ENCODE measurements at regions not wholly inside any gene's neighbourhood (a gene's known extent, or its start where the extent isn't known, plus 50 kb on each side); places are given as distances from the start of the nearest gene placed in this dataset.

DNA sequence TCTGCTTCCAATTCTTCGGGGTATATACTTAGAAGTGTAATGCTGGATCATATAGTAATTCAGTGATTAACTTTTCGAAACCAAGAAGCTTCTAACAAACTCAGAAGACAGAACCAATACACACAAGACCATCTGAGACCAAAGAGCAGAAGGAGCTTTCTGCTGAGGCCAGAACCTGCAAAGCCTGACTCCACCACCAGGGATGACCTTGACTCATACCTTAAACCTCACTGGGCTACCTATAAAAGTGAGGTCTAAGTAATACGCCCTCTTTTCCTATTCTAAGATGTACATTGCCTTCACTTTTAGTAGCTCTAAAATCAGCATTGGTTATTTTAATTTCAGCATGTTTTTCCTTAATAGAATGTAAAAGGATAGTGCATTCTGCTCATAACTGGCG, 84.8 kb downstream of the FOXF2 start:
- TF ChIP-seq POLR2A (IDR thresholded peaks at IDR 0.05), result no peak
- TF ChIP-seq, protein P1, sequence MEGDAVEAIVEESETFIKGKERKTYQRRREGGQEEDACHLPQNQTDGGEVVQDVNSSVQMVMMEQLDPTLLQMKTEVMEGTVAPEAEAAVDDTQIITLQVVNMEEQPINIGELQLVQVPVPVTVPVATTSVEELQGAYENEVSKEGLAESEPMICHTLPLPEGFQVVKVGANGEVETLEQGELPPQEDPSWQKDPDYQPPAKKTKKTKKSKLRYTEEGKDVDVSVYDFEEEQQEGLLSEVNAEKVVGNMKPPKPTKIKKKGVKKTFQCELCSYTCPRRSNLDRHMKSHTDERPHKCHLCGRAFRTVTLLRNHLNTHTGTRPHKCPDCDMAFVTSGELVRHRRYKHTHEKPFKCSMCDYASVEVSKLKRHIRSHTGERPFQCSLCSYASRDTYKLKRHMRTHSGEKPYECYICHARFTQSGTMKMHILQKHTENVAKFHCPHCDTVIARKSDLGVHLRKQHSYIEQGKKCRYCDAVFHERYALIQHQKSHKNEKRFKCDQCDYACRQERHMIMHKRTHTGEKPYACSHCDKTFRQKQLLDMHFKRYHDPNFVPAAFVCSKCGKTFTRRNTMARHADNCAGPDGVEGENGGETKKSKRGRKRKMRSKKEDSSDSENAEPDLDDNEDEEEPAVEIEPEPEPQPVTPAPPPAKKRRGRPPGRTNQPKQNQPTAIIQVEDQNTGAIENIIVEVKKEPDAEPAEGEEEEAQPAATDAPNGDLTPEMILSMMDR (IDR thresholded peaks at IDR 0.05), result no peak

Measured in adrenal gland (tissue), 5 donors.